Omental fat pad (tissue), 3 donors: ENCODE measurements at regions not wholly inside any gene's neighbourhood (a gene's known extent, or its start where the extent isn't known, plus 50 kb on each side); places are given as distances from the start of the nearest gene placed in this dataset.

Experiments used
- ATAC-seq: fragments of 150-250 bp; one replicate; pipeline ENCODE4 v1.9.1; 2016; ENCODE audit warnings: mild to moderate bottlenecking, moderate library complexity; ENCODE audit not compliant: low FRiP score
- DNase-seq: peaks from one replicate; pipeline ENCODE4 v3.0.0-alpha.2; 2019; ENCODE audit warnings: low spot score
- TF ChIP-seq, protein P1 (sequence below), 3 donors: fragments of 450-650 bp; IDR thresholded peaks; one replicate each; pipeline ENCODE4 v1.5.1; 2016 to 2017; ENCODE audit warnings: antibody characterized with exemption in 3 of 3, mild to moderate bottlenecking in 3 of 3, moderate library complexity in 2 of 3

DNA sequence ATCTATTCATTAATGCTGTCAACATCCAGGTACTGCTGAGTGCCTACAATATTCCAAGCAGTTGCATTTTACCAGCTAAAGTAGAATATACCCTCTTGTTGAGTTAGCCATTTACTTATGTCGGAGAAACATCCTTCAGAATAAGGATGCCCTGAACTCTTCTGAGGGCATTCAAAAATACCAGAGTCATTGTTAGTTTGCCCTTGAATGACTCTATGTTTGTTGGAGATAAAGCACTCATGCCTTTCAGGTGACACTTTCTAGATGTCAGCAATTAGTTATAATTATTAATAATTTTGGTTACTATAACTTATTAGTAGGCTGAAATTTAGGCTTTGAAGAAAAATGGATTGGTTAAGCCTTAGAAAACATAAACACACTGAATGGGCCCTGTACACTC is 286.2 kb upstream of the STXBP5 start:
- TF ChIP-seq, protein P1, sequence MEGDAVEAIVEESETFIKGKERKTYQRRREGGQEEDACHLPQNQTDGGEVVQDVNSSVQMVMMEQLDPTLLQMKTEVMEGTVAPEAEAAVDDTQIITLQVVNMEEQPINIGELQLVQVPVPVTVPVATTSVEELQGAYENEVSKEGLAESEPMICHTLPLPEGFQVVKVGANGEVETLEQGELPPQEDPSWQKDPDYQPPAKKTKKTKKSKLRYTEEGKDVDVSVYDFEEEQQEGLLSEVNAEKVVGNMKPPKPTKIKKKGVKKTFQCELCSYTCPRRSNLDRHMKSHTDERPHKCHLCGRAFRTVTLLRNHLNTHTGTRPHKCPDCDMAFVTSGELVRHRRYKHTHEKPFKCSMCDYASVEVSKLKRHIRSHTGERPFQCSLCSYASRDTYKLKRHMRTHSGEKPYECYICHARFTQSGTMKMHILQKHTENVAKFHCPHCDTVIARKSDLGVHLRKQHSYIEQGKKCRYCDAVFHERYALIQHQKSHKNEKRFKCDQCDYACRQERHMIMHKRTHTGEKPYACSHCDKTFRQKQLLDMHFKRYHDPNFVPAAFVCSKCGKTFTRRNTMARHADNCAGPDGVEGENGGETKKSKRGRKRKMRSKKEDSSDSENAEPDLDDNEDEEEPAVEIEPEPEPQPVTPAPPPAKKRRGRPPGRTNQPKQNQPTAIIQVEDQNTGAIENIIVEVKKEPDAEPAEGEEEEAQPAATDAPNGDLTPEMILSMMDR (IDR thresholded peaks at IDR 0.05): no peak
- ATAC-seq (no peak), DNase-seq (no peak)

DNA sequence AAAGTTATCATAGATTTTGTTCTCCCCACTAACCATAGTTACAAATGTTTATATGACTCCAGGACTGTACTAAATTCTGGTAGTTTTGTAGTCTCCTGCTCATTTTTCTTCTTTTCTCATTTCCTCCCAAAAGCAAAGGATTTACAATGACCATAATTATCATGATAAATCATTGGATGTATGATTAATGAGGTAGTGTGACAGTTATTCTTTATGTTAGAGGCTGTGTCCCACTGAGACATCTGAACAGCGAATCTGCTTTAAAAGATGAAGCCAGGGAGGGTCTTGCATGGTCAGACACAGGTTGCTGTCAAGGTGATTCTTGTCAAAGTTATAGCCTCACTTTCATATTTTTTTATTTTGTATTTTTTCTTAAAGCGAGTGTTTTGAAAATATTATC is 285.2 kb upstream of the STXBP5 start:
- TF ChIP-seq, protein P1 (IDR thresholded peaks at IDR 0.05): no peak
- DNase-seq (no peak), ATAC-seq (no peak)

DNA sequence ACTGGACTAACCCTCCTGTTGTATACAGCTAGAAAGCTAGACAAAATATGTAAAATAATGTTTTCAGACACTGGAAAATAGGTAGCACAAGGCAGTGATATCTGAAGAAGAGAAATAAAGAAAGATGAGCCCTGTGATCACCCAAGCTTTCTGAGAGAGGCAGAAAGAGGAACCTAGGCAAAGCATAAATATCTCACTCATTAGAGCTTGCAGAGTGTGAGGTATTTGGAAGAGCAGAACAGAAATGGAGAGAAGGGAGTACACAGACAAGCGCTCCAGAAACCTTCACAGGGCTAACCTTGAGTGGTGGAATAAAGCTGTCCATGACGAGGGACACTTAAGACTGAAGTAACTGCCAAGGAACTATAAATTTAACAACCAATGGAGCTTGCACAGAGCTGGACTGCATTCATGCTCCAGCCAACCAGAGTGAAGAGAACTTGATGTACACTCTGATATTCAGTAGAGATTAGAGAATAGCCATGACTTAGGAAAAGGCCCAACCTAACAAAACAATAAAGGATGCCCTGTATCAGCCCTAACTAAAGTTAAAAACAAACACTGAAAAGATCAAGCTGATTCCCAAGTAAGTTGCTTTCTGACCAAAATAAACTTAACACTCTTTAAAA is 280.9 kb upstream of the STXBP5 start:
- no peak for ATAC-seq
- TF ChIP-seq, protein P1 (IDR thresholded peaks at IDR 0.05): no peak
- no peak for DNase-seq

DNA sequence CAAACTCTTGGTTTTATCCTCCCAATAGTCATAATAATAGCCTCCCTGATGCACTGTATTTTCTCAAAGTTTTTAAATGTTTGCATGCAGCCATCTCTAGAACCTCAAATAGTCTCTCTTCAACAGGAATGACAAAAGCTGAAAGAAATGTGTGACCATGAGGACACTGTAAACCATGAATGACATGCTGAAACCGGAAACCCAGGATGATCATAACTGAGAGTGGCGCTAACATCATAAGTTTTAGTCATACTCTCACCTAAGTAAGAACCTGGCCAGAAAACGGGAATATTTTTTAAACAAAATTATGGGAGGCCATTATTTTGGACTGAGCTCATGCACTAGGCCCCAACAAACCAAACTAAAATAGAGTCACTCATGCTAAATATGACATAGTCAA is 278.4 kb upstream of the STXBP5 start:
- TF ChIP-seq, protein P1 (IDR thresholded peaks at IDR 0.05): no peak
- ATAC-seq (no peak), DNase-seq (no peak)

DNA sequence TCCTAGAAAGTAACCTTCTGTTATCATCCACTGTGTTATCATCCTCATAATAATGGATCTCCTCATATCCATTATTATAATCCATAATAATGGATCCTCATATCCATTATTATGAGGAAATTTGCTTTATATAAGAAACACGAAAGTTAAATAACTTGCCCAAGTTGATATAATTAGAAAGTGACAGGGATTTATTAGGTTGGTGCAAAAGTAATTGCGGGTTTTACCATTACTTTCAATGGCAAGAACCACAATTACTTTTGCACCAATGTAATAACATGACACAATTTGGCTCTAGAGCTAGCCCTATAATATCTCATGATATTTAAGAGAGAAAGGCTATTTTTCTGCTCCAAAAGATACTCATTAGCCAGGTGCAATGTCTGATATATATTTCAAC is 275.7 kb upstream of the STXBP5 start:
- DNase-seq: no peak
- no peak for ATAC-seq
- TF ChIP-seq, protein P1 (IDR thresholded peaks at IDR 0.05): no peak

DNA sequence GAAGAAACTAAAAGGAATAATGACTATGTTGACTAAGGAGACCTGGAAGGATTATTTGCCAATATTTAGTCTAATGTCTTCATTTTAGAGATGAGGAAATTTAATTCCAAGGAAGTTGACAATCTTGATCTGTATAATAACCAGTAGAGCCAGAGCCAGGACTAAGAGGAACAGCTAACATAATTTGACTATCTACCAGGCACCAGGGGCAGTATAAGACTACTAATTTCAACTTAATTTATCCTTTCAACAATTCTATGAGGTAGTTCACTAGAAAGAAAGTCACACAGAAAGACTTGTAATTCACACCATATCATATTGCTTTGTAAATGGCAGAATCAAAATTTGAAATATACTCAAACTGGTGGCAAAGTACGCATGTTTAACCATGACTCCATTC is 273.0 kb upstream of the STXBP5 start:
- DNase-seq: no peak
- TF ChIP-seq, protein P1 (IDR thresholded peaks at IDR 0.05): no peak
- no peak for ATAC-seq

DNA sequence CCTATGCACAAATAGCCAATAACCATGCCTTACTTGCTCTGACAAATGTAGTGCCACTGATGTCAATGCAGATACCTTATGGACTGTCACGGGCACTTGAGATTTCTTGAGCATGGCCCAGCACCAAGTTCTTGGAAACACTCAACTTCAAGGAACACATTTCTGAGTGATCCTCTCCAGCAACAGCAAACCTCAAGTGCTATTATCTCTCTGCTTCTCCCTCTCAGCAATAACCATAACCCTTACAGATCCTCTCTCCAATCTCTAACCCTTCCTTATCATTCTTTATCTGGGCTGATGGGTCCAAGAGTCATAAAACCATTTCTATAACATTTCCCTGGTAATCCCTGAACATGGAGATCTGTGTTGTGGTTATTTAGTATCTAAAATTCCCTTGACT is 266.9 kb upstream of the STXBP5 start:
- TF ChIP-seq, protein P1 (IDR thresholded peaks at IDR 0.05): no peak
- DNase-seq (no peak), ATAC-seq (no peak)
